GM12878 (cell line): ENCODE measurements at regions not wholly inside any gene's neighbourhood (a gene's known extent, or its start where the extent isn't known, plus 50 kb on each side); places are given as distances from the start of the nearest gene placed in this dataset.

Experiments
- ATAC-seq: fragments of 200-7000 bp; cut with Tn5 transposase; 3 replicates; pipeline ENCODE4 v1.9.1; 2020; ENCODE audit warnings: mild to moderate bottlenecking, moderate library complexity
- BruUV-seq: library from RNA; stranded (reverse); fragments of 400-500 nt; replicated peaks from 2 replicates; lab custom pipeline; 2021; lab: Mats Ljungman, UMichigan
- CTCF ChIA-PET: fragments of 300-600 bp; sonication (Branson Sonifier 250); formaldehyde crosslinking; extraction: SDS; loops from one replicate; lab custom pipeline; 2021; ENCODE audit warnings: inconsistent platforms; lab: Yijun Ruan, JAX
- POLR2A ChIA-PET: fragments of 350-600 bp; formaldehyde crosslinking; extraction: SDS; loops from one replicate; lab custom pipeline; 2021; ENCODE audit warnings: inconsistent platforms; lab: Charles Lee
- RAD21 ChIA-PET: fragments of 300-600 bp; sonication (Branson Sonifier 250); formaldehyde crosslinking; loops from one replicate; lab custom pipeline; 2023; ENCODE audit warnings: antibody characterized with exemption; ENCODE audit not compliant: unreplicated experiment; lab: Charles Lee
- SMC1A ChIA-PET: fragments of 300-600 bp; sonication (Branson Sonifier 250); formaldehyde crosslinking; loops from one replicate; lab custom pipeline; 2023; ENCODE audit not compliant: unreplicated experiment, uncharacterized antibody; lab: Charles Lee
- DNase-seq: peaks from one replicate; pipeline ENCODE4 v3.0.0-alpha.2; 2011; ENCODE audit warnings: low read depth, low spot score
- FAIRE-seq: peaks from 3 replicates; lab custom pipeline; 2011; peaks lifted over from hg19 to GRCh38; lab: Jason Lieb, UNC
- H2AFZ ChIP-seq: 2 replicates; pipeline ENCODE4 v1.6.0; 2011; ENCODE audit warnings: low read depth, low read length, control low read depth; ENCODE audit not compliant: control insufficient read depth
- H3K27ac ChIP-seq: 2 replicates; pipeline ENCODE4 v1.5.1; 2011; ENCODE audit warnings: control low read depth; ENCODE audit not compliant: control insufficient read depth, insufficient read depth
- H3K27me3 ChIP-seq, 2 experiments: replicated peaks in 1 of 2; 2 replicates each; pipeline versions ENCODE4 v1.6.0 to v1.6.1; 2011; ENCODE audit warnings: low read length in 1 of 2; ENCODE audit not compliant: control insufficient read depth in 2 of 2, insufficient read depth in 2 of 2
- H3K36me3 ChIP-seq, 2 experiments: 2 replicates each; pipeline ENCODE4 v1.5.1; 2011; ENCODE audit warnings: low read length in 1 of 2; ENCODE audit not compliant: control insufficient read depth in 2 of 2, insufficient read depth in 2 of 2
- H3K4me1 ChIP-seq: 2 replicates; pipeline ENCODE4 v1.6.1; 2011; ENCODE audit warnings: mild to moderate bottlenecking, low read length, moderate library complexity, mixed read lengths; ENCODE audit not compliant: control insufficient read depth, insufficient read depth
- H3K4me2 ChIP-seq: 2 replicates; pipeline ENCODE4 v1.6.0; 2011; ENCODE audit warnings: control low read depth; ENCODE audit not compliant: control insufficient read depth, insufficient read depth
- H3K4me3 ChIP-seq: fragments of 200-600 bp; sonication (generic); 2 replicates; pipeline ENCODE4 v1.5.1; 2016
- H3K79me2 ChIP-seq: 2 replicates; pipeline ENCODE4 v1.6.0; 2011; ENCODE audit warnings: low read length; ENCODE audit not compliant: control insufficient read depth, insufficient read depth
- H3K9ac ChIP-seq: 2 replicates; pipeline ENCODE4 v1.8.0; 2011; ENCODE audit warnings: low read length, control low read depth, mixed read lengths; ENCODE audit not compliant: control insufficient read depth, insufficient read depth
- H3K9me3 ChIP-seq: replicated peaks from 3 replicates; pipeline ENCODE4 v1.5.1; 2011; ENCODE audit warnings: mild to moderate bottlenecking, low read length; ENCODE audit not compliant: control insufficient read depth, insufficient read depth
- H4K20me1 ChIP-seq: 2 replicates; pipeline ENCODE4 v1.6.0; 2011; ENCODE audit not compliant: control insufficient read depth, insufficient read depth
- CHD4 ChIP-seq: fragments of 200-600 bp; sonication (generic); IDR thresholded peaks from 2 replicates; pipeline ENCODE4 v1.6.1; 2016; ENCODE audit warnings: mild to moderate bottlenecking
- E2F8 ChIP-seq: fragments of 450-650 bp; IDR thresholded peaks from 2 replicates; pipeline ENCODE4 v1.6.1; 2018; ENCODE audit warnings: mild to moderate bottlenecking, low read depth, moderate library complexity; ENCODE audit not compliant: partially characterized antibody
- PAX5 ChIP-seq: IDR thresholded peaks from 2 replicates; pipeline ENCODE4 v1.6.1; 2011; ENCODE audit warnings: low read depth, low read length, borderline replicate concordance
- SUZ12 ChIP-seq: fragments of 200-600 bp; sonication (generic); IDR thresholded peaks from one replicate; pipeline ENCODE4 v1.6.1; 2018; ENCODE audit warnings: antibody characterized with exemption, mild to moderate bottlenecking; ENCODE audit not compliant: unreplicated experiment
- TAF1 ChIP-seq: IDR thresholded peaks from 2 replicates; pipeline ENCODE4 v1.6.1; 2011; ENCODE audit warnings: mild to moderate bottlenecking, low read depth, low read length, borderline replicate concordance
- TBL1XR1 ChIP-seq: IDR thresholded peaks from 2 replicates; pipeline ENCODE4 v1.6.1; 2012; ENCODE audit warnings: low read depth, low read length, improper control_type of control experiment
- ZBED1 ChIP-seq: IDR thresholded peaks from 2 replicates; pipeline ENCODE4 v1.6.1; 2016; ENCODE audit warnings: borderline replicate concordance
- ZNF207 ChIP-seq: fragments of 450-650 bp; IDR thresholded peaks from 2 replicates; pipeline ENCODE4 v1.6.1; 2014; ENCODE audit warnings: antibody characterized with exemption, mild to moderate bottlenecking, borderline replicate concordance
- whole genome bisulfite sequencing: methylation state at CpG from one replicate; pipeline ENCODE4 v1.1.6; 2016; ENCODE audit warnings: low lambda C conversion rate; ENCODE audit not compliant: insufficient replicate concordance, insufficient coverage; ENCODE audit errors: missing lambda C conversion rate; 5-methylcytosine and 5-hydroxymethylcytosine counted together
- in situ Hi-C: fragments of 300-500 bp; cut with MboI; formaldehyde crosslinking; loops from 9 replicates; pipeline ENCODE4 v1.14.3; 2018; ENCODE audit warnings: mixed read lengths
- intact Hi-C: fragments of 100-400 bp; cut with micrococcal nuclease; formaldehyde crosslinking; loops from one replicate; pipeline ENCODE4 v1.14.2; 2022; ENCODE audit not compliant: unreplicated experiment

- Histone ChIP-seq H3K4me2 (no peak overlapping the region), H2AFZ (no peak overlapping the region), H3K79me2 (no peaks in the 10 kb centered on the region), H4K20me1 (no peaks in the 10 kb centered on the region), H3K9ac (no peak overlapping the region), H3K27me3 (no peaks in the 10 kb centered on the region), H3K36me3 (no peaks in the 10 kb centered on the region), H3K27ac (no peak overlapping the region), H3K9me3 (no peaks in the 10 kb centered on the region), H3K4me3 (no peak overlapping the region), H3K4me1 (no peaks in the 10 kb centered on the region)
- DNase-seq, result no peak
- SMC1A ChIA-PET, result no interaction called here
- no peak for ATAC-seq
- no peak for FAIRE-seq
- no peak for TF ChIP-seq SUZ12
- TF ChIP-seq ZBED1, result no peak
- TF ChIP-seq ZNF207, result no peak
- no TSS peak for BruUV-seq
- RAD21 ChIA-PET, result no interaction called here
- CTCF ChIA-PET, result no interaction called here
- POLR2A ChIA-PET, result no interaction called here
- intact Hi-C loops (no loop called here), in situ Hi-C loops (no loop called here)
Observed at GRCh38 chr5:119864286-119864685, 234.9 kb downstream of the FAM170A start.

- H3K4me1 ChIP-seq, result no peaks in the 10 kb centered on the region
- ChIA-PET RAD21 (no interaction called here), POLR2A (no interaction called here), SMC1A (no interaction called here), CTCF (no interaction called here)
- in situ Hi-C loops (no loop called here), intact Hi-C loops (no loop called here)
- FAIRE-seq, result no peak
- no peak overlapping the region for H3K27ac ChIP-seq
- no peak overlapping the region for H3K4me3 ChIP-seq
- no peaks in the 10 kb centered on the region for H3K36me3 ChIP-seq
- no peak overlapping the region for H3K4me2 ChIP-seq
- no TSS peak for BruUV-seq
- no peak for DNase-seq
- TF ChIP-seq TBL1XR1 (no peak), PAX5 (no peak), TAF1 (no peak), CHD4 (no peak), E2F8 (no peak)
- no peaks in the 10 kb centered on the region for H3K9me3 ChIP-seq
- H3K27me3 ChIP-seq, result no peaks in the 10 kb centered on the region
- ATAC-seq, result no peak
- no peaks in the 10 kb centered on the region for H4K20me1 ChIP-seq
- no peak overlapping the region for H3K9ac ChIP-seq
- WGBS, result 84% methylated on average over 5 of the region's 5 CpGs
- H3K79me2 ChIP-seq, result no peaks in the 10 kb centered on the region
- H2AFZ ChIP-seq, result no peak overlapping the region
Observed at GRCh38 chr5:119873611-119874010, 244.3 kb downstream of the FAM170A start.
